Endothelial cell (in vitro differentiated cells): ENCODE measurements at regions not wholly inside any gene's neighbourhood (a gene's known extent, or its start where the extent isn't known, plus 50 kb on each side); places are given as distances from the start of the nearest gene placed in this dataset.
"Not testable (repeated sequence)": the region's sequence is repeated elsewhere in the genome, so short reads cannot be mapped to it uniquely, and the experiment has no call there.

Experiments used
- DNase-seq: peaks from one replicate; pipeline ENCODE4 v3.0.0; 2021; ENCODE audit warnings: low spot score
- H3K27ac Mint-ChIP-seq: one replicate; pipeline ENCODE4 v1.8.0; 2021; ENCODE audit warnings: mixed read lengths, inconsistent platforms; ENCODE audit not compliant: unreplicated experiment
- H3K27me3 Mint-ChIP-seq: one replicate; pipeline ENCODE4 v1.8.0; 2021; ENCODE audit warnings: mild to moderate bottlenecking, moderate library complexity, mixed read lengths, inconsistent platforms; ENCODE audit not compliant: unreplicated experiment
- H3K36me3 Mint-ChIP-seq: one replicate; pipeline ENCODE4 v1.8.0; 2021; ENCODE audit warnings: mild to moderate bottlenecking, low read depth, mixed read lengths, inconsistent platforms; ENCODE audit not compliant: unreplicated experiment
- H3K4me1 Mint-ChIP-seq: one replicate; pipeline ENCODE4 v1.8.0; 2021; ENCODE audit warnings: mild to moderate bottlenecking, mixed read lengths, inconsistent platforms; ENCODE audit not compliant: unreplicated experiment
- H3K4me3 Mint-ChIP-seq: one replicate; pipeline ENCODE4 v1.8.0; 2021; ENCODE audit warnings: mild to moderate bottlenecking, mixed read lengths, inconsistent platforms; ENCODE audit not compliant: unreplicated experiment
- H3K9me3 Mint-ChIP-seq: one replicate; pipeline ENCODE4 v1.8.0; 2021; ENCODE audit warnings: mixed read lengths, inconsistent platforms; ENCODE audit not compliant: unreplicated experiment
- CTCF ChIP-seq: fragments of 200-600 bp; sonication (generic); IDR thresholded peaks from one replicate; pipeline ENCODE4 v1.5.0; 2021; ENCODE audit warnings: antibody characterized with exemption; ENCODE audit not compliant: unreplicated experiment

- H3K4me1 Mint-ChIP-seq, result no peaks in the 10 kb centered on the region
- no peaks in the 10 kb centered on the region for H3K36me3 Mint-ChIP-seq
- H3K27ac Mint-ChIP-seq, result no peak overlapping the region
- no peaks in the 10 kb centered on the region for H3K9me3 Mint-ChIP-seq
- no peak for DNase-seq
- no peak overlapping the region for H3K4me3 Mint-ChIP-seq
- H3K27me3 Mint-ChIP-seq, result peaks cover 1% of the 10 kb centered on the region
- no peak for TF ChIP-seq CTCF
These were observed 320.3 kb upstream of the TECRL start for GRCh38 chr4:64729561-64729960.

GRCh38 chr4:64727960-64728359 is 318.7 kb upstream of the TECRL start:
- Mint-ChIP-seq H3K36me3 (no peaks in the 10 kb centered on the region), H3K27ac (no peak overlapping the region), H3K9me3 (no peaks in the 10 kb centered on the region), H3K27me3 (peaks cover 1% of the 10 kb centered on the region), H3K4me3 (no peak overlapping the region), H3K4me1 (no peaks in the 10 kb centered on the region)
- no peak for TF ChIP-seq CTCF
- DNase-seq, result no peak

- DNase-seq, H3K27ac Mint-ChIP-seq, H3K36me3 Mint-ChIP-seq, H3K4me3 Mint-ChIP-seq, H3K4me1 Mint-ChIP-seq, H3K27me3 Mint-ChIP-seq, H3K9me3 Mint-ChIP-seq: not testable (repeated sequence)
These were observed 318.1 kb upstream of the TECRL start for GRCh38 chr4:64727391-64727790.

- H3K27ac Mint-ChIP-seq, result no peak overlapping the region
- DNase-seq, result no peak
- H3K27me3 Mint-ChIP-seq, result no peaks in the 10 kb centered on the region
- no peak overlapping the region for H3K4me3 Mint-ChIP-seq
- no peaks in the 10 kb centered on the region for H3K36me3 Mint-ChIP-seq
- TF ChIP-seq CTCF, result no peak
- H3K9me3 Mint-ChIP-seq, result no peaks in the 10 kb centered on the region
- H3K4me1 Mint-ChIP-seq, result no peaks in the 10 kb centered on the region
These were observed 315.4 kb upstream of the TECRL start for GRCh38 chr4:64724689-64725088.

GRCh38 chr4:64721106-64721505 is 311.9 kb upstream of the TECRL start:
- H3K4me1 Mint-ChIP-seq, result peaks cover 7% of the 10 kb centered on the region
- H3K4me3 Mint-ChIP-seq, result no peak overlapping the region
- no peak for DNase-seq
- H3K27ac Mint-ChIP-seq, result no peak overlapping the region
- no peaks in the 10 kb centered on the region for H3K27me3 Mint-ChIP-seq
- no peaks in the 10 kb centered on the region for H3K36me3 Mint-ChIP-seq
- H3K9me3 Mint-ChIP-seq, result no peaks in the 10 kb centered on the region
- no peak for TF ChIP-seq CTCF

GRCh38 chr4:64718091-64718490 is 308.8 kb upstream of the TECRL start:
- peak; percentile 8 for DNase-seq
- Mint-ChIP-seq H3K27ac (peak overlapping the region; percentile 85), H3K27me3 (no peaks in the 10 kb centered on the region), H3K36me3 (no peaks in the 10 kb centered on the region), H3K4me1 (peaks cover 25% of the 10 kb centered on the region), H3K9me3 (no peaks in the 10 kb centered on the region), H3K4me3 (no peak overlapping the region)
- TF ChIP-seq CTCF, result no peak
